Astrocyte (in vitro differentiated cells and primary cell): ENCODE measurements at regions not wholly inside any gene's neighbourhood (a gene's known extent, or its start where the extent isn't known, plus 50 kb on each side); places are given as distances from the start of the nearest gene placed in this dataset.
A peak's percentile ranks its signal among the peaks of the same experiment; 100 is the strongest.

Source experiments
- DNase-seq: peaks from one replicate; pipeline ENCODE4 v3.0.0-alpha.2; 2010; ENCODE audit warnings: low read depth
- FAIRE-seq: peaks from 2 replicates; lab custom pipeline; 2011; peaks lifted over from hg19 to GRCh38; lab: Jason Lieb, UNC
- H2AFZ ChIP-seq: 2 replicates; pipeline ENCODE4 v1.6.0; 2012; ENCODE audit warnings: low read depth, low read length, inconsistent platforms
- H3K27ac ChIP-seq: 2 replicates; pipeline ENCODE4 v1.5.1; 2011; ENCODE audit warnings: low read depth, low read length, inconsistent platforms
- H3K27me3 ChIP-seq: 2 replicates; pipeline ENCODE4 v1.6.0; 2011; ENCODE audit warnings: low read length, inconsistent platforms; ENCODE audit not compliant: insufficient read depth
- H3K36me3 ChIP-seq: 2 replicates; pipeline ENCODE4 v1.5.1; 2011; ENCODE audit warnings: low read length, inconsistent platforms; ENCODE audit not compliant: insufficient read depth
- H3K4me1 ChIP-seq: 2 replicates; pipeline ENCODE4 v1.5.1; 2011; ENCODE audit warnings: low read length, inconsistent platforms; ENCODE audit not compliant: insufficient read depth
- H3K4me2 ChIP-seq: 2 replicates; pipeline ENCODE4 v1.6.0; 2012; ENCODE audit warnings: low read length, inconsistent platforms
- H3K4me3 ChIP-seq: 2 replicates; pipeline ENCODE4 v1.5.1; 2011; ENCODE audit warnings: low read depth, mild to moderate bottlenecking, low read length, inconsistent platforms; ENCODE audit not compliant: insufficient read depth
- H3K79me2 ChIP-seq: 2 replicates; pipeline ENCODE4 v1.6.0; 2012; ENCODE audit warnings: mild to moderate bottlenecking, low read length, inconsistent platforms; ENCODE audit not compliant: insufficient read depth
- H3K9ac ChIP-seq: 2 replicates; pipeline ENCODE4 v1.6.0; 2012; ENCODE audit warnings: mild to moderate bottlenecking, low read length, inconsistent platforms
- H3K9me3 ChIP-seq: 2 replicates; pipeline ENCODE4 v1.5.1; 2012; ENCODE audit warnings: low read depth, mild to moderate bottlenecking, low read length, inconsistent platforms; ENCODE audit not compliant: insufficient read depth
- H4K20me1 ChIP-seq: 2 replicates; pipeline ENCODE4 v1.6.0; 2012; ENCODE audit warnings: low read length, inconsistent platforms; ENCODE audit not compliant: insufficient read depth
- H3K27ac Mint-ChIP-seq: one replicate; pipeline ENCODE4 v1.8.0; 2021; ENCODE audit warnings: mild to moderate bottlenecking, mixed read lengths; ENCODE audit not compliant: unreplicated experiment
- H3K27me3 Mint-ChIP-seq: one replicate; pipeline ENCODE4 v1.8.0; 2021; ENCODE audit warnings: low read depth, mixed read lengths; ENCODE audit not compliant: unreplicated experiment
- H3K36me3 Mint-ChIP-seq: one replicate; pipeline ENCODE4 v1.8.0; 2021; ENCODE audit warnings: low read depth, mixed read lengths; ENCODE audit not compliant: unreplicated experiment
- H3K4me1 Mint-ChIP-seq: one replicate; pipeline ENCODE4 v1.8.0; 2021; ENCODE audit warnings: low read depth, mixed read lengths; ENCODE audit not compliant: unreplicated experiment
- H3K4me3 Mint-ChIP-seq: one replicate; pipeline ENCODE4 v1.8.0; 2021; ENCODE audit warnings: mild to moderate bottlenecking, moderate library complexity, mixed read lengths; ENCODE audit not compliant: unreplicated experiment
- H3K9me3 Mint-ChIP-seq: one replicate; pipeline ENCODE4 v1.8.0; 2021; ENCODE audit warnings: mild to moderate bottlenecking, mixed read lengths; ENCODE audit not compliant: unreplicated experiment
- CTCF ChIP-seq: IDR thresholded peaks from 2 replicates; pipeline ENCODE4 v1.5.1; 2011; ENCODE audit warnings: low read depth, mild to moderate bottlenecking, inconsistent platforms, low read length, moderate library complexity; ENCODE audit not compliant: insufficient read depth
- EZH2 ChIP-seq: IDR thresholded peaks from 2 replicates; pipeline ENCODE4 v1.6.1; 2012; ENCODE audit warnings: mild to moderate bottlenecking, low read length, inconsistent platforms; ENCODE audit not compliant: insufficient read depth

GRCh38 chr5:13477118-13477737 lies 467.3 kb downstream of the DNAH5 start:
- H3K9ac ChIP-seq, result no peak overlapping the region
- no peaks in the 10 kb centered on the region for H3K36me3 Mint-ChIP-seq
- peak; percentile 95 for DNase-seq
- H3K4me1 ChIP-seq, result peaks cover 13% of the 10 kb centered on the region
- H3K79me2 ChIP-seq, result no peaks in the 10 kb centered on the region
- peak; percentile 67 for FAIRE-seq
- H3K4me3 ChIP-seq, result no peak overlapping the region
- no peak overlapping the region for H3K27ac ChIP-seq
- H3K9me3 Mint-ChIP-seq, result peaks cover 3% of the 10 kb centered on the region
- peaks cover 6% of the 10 kb centered on the region for H3K27me3 Mint-ChIP-seq
- no peaks in the 10 kb centered on the region for H3K36me3 ChIP-seq
- H3K9me3 ChIP-seq, result no peaks in the 10 kb centered on the region
- peaks cover 7% of the 10 kb centered on the region for H3K4me1 Mint-ChIP-seq
- no peaks in the 10 kb centered on the region for H3K27me3 ChIP-seq
- peak overlapping the region; percentile 73 for H3K27ac Mint-ChIP-seq
- H2AFZ ChIP-seq, result no peak overlapping the region
- TF ChIP-seq EZH2, result no peak
- no peak for TF ChIP-seq CTCF
- H4K20me1 ChIP-seq, result no peaks in the 10 kb centered on the region
- peak overlapping the region; percentile 65 for H3K4me2 ChIP-seq
- H3K4me3 Mint-ChIP-seq, result no peak overlapping the region

- peaks cover 3% of the 10 kb centered on the region for H3K27me3 Mint-ChIP-seq
- no peak for DNase-seq
- peaks cover 7% of the 10 kb centered on the region for H3K4me1 Mint-ChIP-seq
- Histone ChIP-seq H3K9me3 (no peaks in the 10 kb centered on the region), H3K36me3 (no peaks in the 10 kb centered on the region), H3K27ac (no peak overlapping the region), H3K9ac (no peak overlapping the region), H3K79me2 (no peaks in the 10 kb centered on the region), H3K27me3 (no peaks in the 10 kb centered on the region), H3K4me1 (peaks cover 10% of the 10 kb centered on the region), H3K4me2 (no peak overlapping the region), H3K4me3 (no peak overlapping the region), H4K20me1 (no peaks in the 10 kb centered on the region), H2AFZ (no peak overlapping the region)
- TF ChIP-seq CTCF, result no peak
- TF ChIP-seq EZH2, result no peak
- H3K4me3 Mint-ChIP-seq, result no peak overlapping the region
- FAIRE-seq, result no peak
- H3K9me3 Mint-ChIP-seq, result peaks cover 3% of the 10 kb centered on the region
- no peaks in the 10 kb centered on the region for H3K36me3 Mint-ChIP-seq
- H3K27ac Mint-ChIP-seq, result no peak overlapping the region
Measured at GRCh38 chr5:13472842-13473241, 471.6 kb downstream of the DNAH5 start.

GRCh38 chr5:13470975-13471374 lies 473.5 kb downstream of the DNAH5 start:
- FAIRE-seq (no peak), DNase-seq (no peak)
- H3K27ac Mint-ChIP-seq, result no peak overlapping the region
- no peak overlapping the region for H3K27ac ChIP-seq
- H3K27me3 Mint-ChIP-seq, result peaks cover 3% of the 10 kb centered on the region
- H2AFZ ChIP-seq, result no peak overlapping the region
- H3K4me2 ChIP-seq, result no peak overlapping the region
- no peaks in the 10 kb centered on the region for H3K36me3 Mint-ChIP-seq
- no peaks in the 10 kb centered on the region for H3K79me2 ChIP-seq
- no peak overlapping the region for H3K9ac ChIP-seq
- no peaks in the 10 kb centered on the region for H3K9me3 ChIP-seq
- TF ChIP-seq EZH2 (no peak), CTCF (no peak)
- peaks cover 6% of the 10 kb centered on the region for H3K9me3 Mint-ChIP-seq
- H3K4me1 ChIP-seq, result no peaks in the 10 kb centered on the region
- H3K4me3 Mint-ChIP-seq, result no peak overlapping the region
- no peaks in the 10 kb centered on the region for H3K36me3 ChIP-seq
- no peaks in the 10 kb centered on the region for H3K4me1 Mint-ChIP-seq
- no peaks in the 10 kb centered on the region for H4K20me1 ChIP-seq
- H3K27me3 ChIP-seq, result no peaks in the 10 kb centered on the region
- no peak overlapping the region for H3K4me3 ChIP-seq
